ENCODE measurements at regions not wholly inside any gene's neighbourhood (a gene's known extent, or its start where the extent isn't known, plus 50 kb on each side); places are given as distances from the start of the nearest gene placed in this dataset.

- no peak for TF ChIP-seq LEF1 (IDR thresholded peaks at IDR 0.05; ENCODE audit: borderline replicate concordance)
- no peak for TF ChIP-seq FOXM1 (IDR thresholded peaks at IDR 0.05; ENCODE audit: borderline replicate concordance)
- no peak for TF ChIP-seq FOXA1 (IDR thresholded peaks at IDR 0.05)
- TF ChIP-seq L3MBTL2 (conservative IDR thresholded peaks at IDR 0.05) = no peak
- TF ChIP-seq PKNOX1 (IDR thresholded peaks at IDR 0.05) = no peak
- no peak for TF ChIP-seq TARDBP (IDR thresholded peaks at IDR 0.05)
- no peak for TF ChIP-seq CTBP1 (IDR thresholded peaks at IDR 0.05; ENCODE audit: borderline replicate concordance)
- no peak for TF ChIP-seq BHLHE40 (IDR thresholded peaks at IDR 0.05; ENCODE audit: borderline replicate concordance)
- TF ChIP-seq ELF4 (IDR thresholded peaks at IDR 0.05) = no peak
- TF ChIP-seq ZNF384 (IDR thresholded peaks at IDR 0.05) = no peak
- TF ChIP-seq FOXK2 (IDR thresholded peaks at IDR 0.05) = no peak
- no peak for DNase-seq (ENCODE audit: extremely low spot score)
- ChIA-PET CTCF (no interaction called here), POLR2A (no interaction called here)
Measured at GRCh38 chr10:60679388-60679990, 98.8 kb upstream of the CDK1 start.

- no peak for DNase-seq (ENCODE audit: extremely low spot score)
- TF ChIP-seq ELF4 (IDR thresholded peaks at IDR 0.05) = no peak
- no peak for TF ChIP-seq SUZ12 (IDR thresholded peaks at IDR 0.05)
- TF ChIP-seq PKNOX1 (IDR thresholded peaks at IDR 0.05) = no peak
- no peak for TF ChIP-seq LEF1 (IDR thresholded peaks at IDR 0.05; ENCODE audit: borderline replicate concordance)
- TF ChIP-seq CTBP1 (IDR thresholded peaks at IDR 0.05; ENCODE audit: borderline replicate concordance) = no peak
- no peak for TF ChIP-seq L3MBTL2 (conservative IDR thresholded peaks at IDR 0.05)
- no peak for TF ChIP-seq SP1 (IDR thresholded peaks at IDR 0.05)
- no peak for TF ChIP-seq ARNT (IDR thresholded peaks at IDR 0.05)
- TF ChIP-seq FOXA1 (IDR thresholded peaks at IDR 0.05) = no peak
- TF ChIP-seq NFRKB (IDR thresholded peaks at IDR 0.05) = no peak
- no peak for TF ChIP-seq BHLHE40 (IDR thresholded peaks at IDR 0.05; ENCODE audit: borderline replicate concordance)
- TF ChIP-seq ZNF384 (IDR thresholded peaks at IDR 0.05) = no peak
- TF ChIP-seq FOXM1 (IDR thresholded peaks at IDR 0.05; ENCODE audit: borderline replicate concordance) = no peak
- no peak for TF ChIP-seq FOXK2 (IDR thresholded peaks at IDR 0.05)
- CTCF ChIA-PET = no interaction called here
- POLR2A ChIA-PET = no interaction called here
Measured at GRCh38 chr10:60678978-60679377, 99.3 kb upstream of the CDK1 start.

GRCh38 chr10:60677531-60678129 lies 100.6 kb upstream of the CDK1 start:
- ChIA-PET POLR2A (no interaction called here), CTCF (no interaction called here)
- no peak for DNase-seq (ENCODE audit: extremely low spot score)
- TF ChIP-seq ZNF384 (IDR thresholded peaks at IDR 0.05) (no peak), FOXM1 (IDR thresholded peaks at IDR 0.05; ENCODE audit: borderline replicate concordance) (no peak), HDGF (IDR thresholded peaks at IDR 0.05; ENCODE audit: borderline replicate concordance) (no peak), L3MBTL2 (conservative IDR thresholded peaks at IDR 0.05) (no peak), SUZ12 (IDR thresholded peaks at IDR 0.05) (no peak), ELF4 (IDR thresholded peaks at IDR 0.05) (no peak), TARDBP (IDR thresholded peaks at IDR 0.05) (no peak), NFRKB (IDR thresholded peaks at IDR 0.05) (no peak), CTBP1 (IDR thresholded peaks at IDR 0.05; ENCODE audit: borderline replicate concordance) (no peak), PKNOX1 (IDR thresholded peaks at IDR 0.05) (no peak), FOXK2 (IDR thresholded peaks at IDR 0.05) (no peak), SP1 (IDR thresholded peaks at IDR 0.05) (no peak), FOXA1 (IDR thresholded peaks at IDR 0.05) (no peak), ARNT (IDR thresholded peaks at IDR 0.05) (no peak), LEF1 (IDR thresholded peaks at IDR 0.05; ENCODE audit: borderline replicate concordance) (no peak), BHLHE40 (IDR thresholded peaks at IDR 0.05; ENCODE audit: borderline replicate concordance) (no peak)

- TF ChIP-seq SUZ12 (IDR thresholded peaks at IDR 0.05) (no peak), ELF4 (IDR thresholded peaks at IDR 0.05) (no peak), HDGF (IDR thresholded peaks at IDR 0.05; ENCODE audit: borderline replicate concordance) (no peak), CTBP1 (IDR thresholded peaks at IDR 0.05; ENCODE audit: borderline replicate concordance) (no peak), TARDBP (IDR thresholded peaks at IDR 0.05) (no peak)
- no peak for DNase-seq (ENCODE audit: extremely low spot score)
- POLR2A ChIA-PET = no interaction called here
- CTCF ChIA-PET = no interaction called here
Measured at GRCh38 chr10:60675236-60675635, 103.0 kb upstream of the CDK1 start.

- ChIA-PET CTCF (no interaction called here), POLR2A (no interaction called here)
- DNase-seq (ENCODE audit: extremely low spot score) = no peak
- TF ChIP-seq L3MBTL2 (conservative IDR thresholded peaks at IDR 0.05) (no peak), FOXM1 (IDR thresholded peaks at IDR 0.05; ENCODE audit: borderline replicate concordance) (no peak), LEF1 (IDR thresholded peaks at IDR 0.05; ENCODE audit: borderline replicate concordance) (no peak), NFRKB (IDR thresholded peaks at IDR 0.05) (no peak), PKNOX1 (IDR thresholded peaks at IDR 0.05) (no peak), SP1 (IDR thresholded peaks at IDR 0.05) (no peak), FOXA1 (IDR thresholded peaks at IDR 0.05) (no peak), SUZ12 (IDR thresholded peaks at IDR 0.05) (no peak), CTBP1 (IDR thresholded peaks at IDR 0.05; ENCODE audit: borderline replicate concordance) (no peak), ELF4 (IDR thresholded peaks at IDR 0.05) (no peak), FOXK2 (IDR thresholded peaks at IDR 0.05) (no peak), ARNT (IDR thresholded peaks at IDR 0.05) (no peak)
Measured at GRCh38 chr10:60669501-60669900, 108.8 kb upstream of the CDK1 start.

All from HEK293T (cell line).